ENCODE measurements at regions not wholly inside any gene's neighbourhood (a gene's known extent, or its start where the extent isn't known, plus 50 kb on each side); places are given as distances from the start of the nearest gene placed in this dataset.

DNA sequence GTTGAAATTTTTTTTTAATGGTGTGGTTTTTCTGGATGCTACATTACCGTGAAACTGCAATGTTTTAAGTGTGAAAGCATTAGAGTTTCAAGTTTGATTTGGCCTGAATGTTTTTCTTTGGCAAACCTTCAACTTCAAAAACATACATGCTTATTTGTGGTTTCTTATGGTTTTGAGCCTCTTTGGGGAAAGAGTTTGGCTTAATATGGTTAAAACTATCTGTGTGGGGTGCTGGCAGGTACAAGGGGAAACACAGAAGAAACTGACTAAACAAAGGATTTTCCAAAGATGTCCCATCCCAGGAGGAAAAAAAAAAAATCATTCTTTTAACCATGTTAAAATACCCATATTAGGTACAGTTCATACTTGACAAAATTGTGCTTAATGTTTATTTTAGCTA, 121.1 kb downstream of the HGF start:
- DNase-seq: no peak

- DNase-seq: no peak
Observed at GRCh38 chr7:81645435-81645834, 124.4 kb downstream of the HGF start.

- DNase-seq: no peak
Observed at GRCh38 chr7:81641873-81642272, 128.0 kb downstream of the HGF start.

- no peak for DNase-seq
Observed at GRCh38 chr7:81638198-81638597, 131.6 kb downstream of the HGF start.

- no peak for DNase-seq
Observed at GRCh38 chr7:81637534-81637933, 132.3 kb downstream of the HGF start.

GRCh38 chr7:81632418-81632817, 137.4 kb downstream of the HGF start:
- DNase-seq: no peak

DNA sequence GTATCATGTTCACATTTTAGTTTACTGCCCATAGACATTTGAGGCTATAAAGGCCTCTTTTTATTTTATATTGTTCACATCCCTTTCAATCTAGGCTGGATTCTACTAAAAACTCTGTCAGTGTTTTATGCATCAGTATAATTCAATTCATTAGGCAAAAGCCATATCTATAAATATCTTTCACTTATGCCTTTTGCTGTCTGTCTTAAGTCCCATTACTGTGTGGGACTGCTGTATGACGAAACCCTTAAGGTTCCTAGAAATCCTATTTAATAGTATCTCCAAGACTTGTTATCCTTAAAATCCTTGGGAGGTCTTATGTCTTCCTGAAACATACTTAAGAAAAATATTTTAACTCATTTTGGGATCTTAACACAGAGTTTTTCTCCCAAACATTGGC, 139.2 kb downstream of the HGF start:
- no peak for DNase-seq

DNA sequence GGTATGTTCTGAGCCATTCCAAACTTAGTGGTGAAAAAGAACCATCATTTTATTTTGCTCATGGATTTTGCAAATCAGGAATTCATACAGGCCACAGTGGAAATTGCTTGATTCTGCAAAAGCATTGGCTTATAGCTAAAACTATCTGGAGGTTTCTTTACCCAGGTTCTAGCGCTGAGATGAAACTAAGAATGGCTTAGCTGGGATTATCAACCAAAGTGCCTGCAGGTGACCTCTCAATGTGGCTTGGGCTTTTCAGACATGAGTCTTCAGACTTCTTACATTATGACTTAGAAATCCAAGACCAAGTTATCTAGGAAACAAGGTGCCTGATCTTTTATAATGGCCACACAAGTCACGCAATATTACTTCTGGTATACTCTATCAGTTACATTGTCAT, 140.1 kb downstream of the HGF start:
- DNase-seq: no peak

DNA sequence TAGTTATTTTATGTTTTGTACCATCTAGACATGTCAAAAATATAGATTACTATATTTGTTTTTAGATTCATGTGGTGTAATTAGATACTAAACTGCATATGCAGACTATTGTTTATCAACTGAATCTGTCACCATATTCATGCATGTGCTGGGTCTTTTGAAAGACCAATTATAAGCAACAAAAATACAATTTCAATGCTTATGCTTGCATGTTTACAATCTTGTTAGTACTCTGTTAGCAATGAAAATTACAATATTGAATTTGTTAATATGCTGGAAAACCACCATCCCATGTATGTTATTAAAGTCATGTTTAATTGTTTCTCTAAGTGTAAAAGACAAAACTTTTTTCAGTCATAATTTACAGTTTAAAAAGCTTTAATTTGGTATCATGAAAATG, 140.9 kb downstream of the HGF start:
- no peak for DNase-seq

DNA sequence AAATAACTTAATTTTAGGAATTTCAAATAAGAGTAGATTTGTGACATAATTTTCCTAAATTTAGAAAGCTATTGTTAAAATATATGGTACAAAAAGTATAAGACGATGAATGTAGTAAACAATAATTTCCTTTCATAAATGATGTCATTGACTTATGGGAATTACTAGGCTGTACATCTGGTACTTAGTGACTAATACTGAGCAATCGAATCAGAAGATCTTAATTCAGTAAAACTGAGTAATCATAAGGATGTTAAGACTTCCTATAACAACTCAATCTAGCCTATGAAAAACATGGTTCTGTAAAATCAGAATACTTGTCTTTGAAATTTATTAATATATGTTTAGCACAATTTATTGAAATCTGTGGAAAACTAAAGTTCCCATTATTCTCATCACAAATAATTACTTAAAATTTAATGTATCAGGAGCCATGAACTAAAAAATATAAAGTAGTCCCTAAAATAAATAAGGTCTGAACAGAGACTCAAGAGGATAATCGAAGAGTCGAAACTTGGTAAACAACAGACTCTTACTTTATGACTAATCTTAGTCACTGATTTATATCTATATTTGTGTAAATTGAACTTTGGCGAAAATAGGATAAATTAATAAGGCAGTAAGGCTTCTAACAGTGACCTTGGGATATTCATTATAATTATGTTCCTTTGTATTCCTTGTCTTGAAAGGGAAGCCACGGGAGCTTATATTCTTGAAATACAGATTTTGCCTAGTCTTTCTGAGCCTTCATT, 142.1 kb downstream of the HGF start:
- DNase-seq: no peak

GRCh38 chr7:81626008-81626407, 143.8 kb downstream of the HGF start:
- DNase-seq: no peak

DNA sequence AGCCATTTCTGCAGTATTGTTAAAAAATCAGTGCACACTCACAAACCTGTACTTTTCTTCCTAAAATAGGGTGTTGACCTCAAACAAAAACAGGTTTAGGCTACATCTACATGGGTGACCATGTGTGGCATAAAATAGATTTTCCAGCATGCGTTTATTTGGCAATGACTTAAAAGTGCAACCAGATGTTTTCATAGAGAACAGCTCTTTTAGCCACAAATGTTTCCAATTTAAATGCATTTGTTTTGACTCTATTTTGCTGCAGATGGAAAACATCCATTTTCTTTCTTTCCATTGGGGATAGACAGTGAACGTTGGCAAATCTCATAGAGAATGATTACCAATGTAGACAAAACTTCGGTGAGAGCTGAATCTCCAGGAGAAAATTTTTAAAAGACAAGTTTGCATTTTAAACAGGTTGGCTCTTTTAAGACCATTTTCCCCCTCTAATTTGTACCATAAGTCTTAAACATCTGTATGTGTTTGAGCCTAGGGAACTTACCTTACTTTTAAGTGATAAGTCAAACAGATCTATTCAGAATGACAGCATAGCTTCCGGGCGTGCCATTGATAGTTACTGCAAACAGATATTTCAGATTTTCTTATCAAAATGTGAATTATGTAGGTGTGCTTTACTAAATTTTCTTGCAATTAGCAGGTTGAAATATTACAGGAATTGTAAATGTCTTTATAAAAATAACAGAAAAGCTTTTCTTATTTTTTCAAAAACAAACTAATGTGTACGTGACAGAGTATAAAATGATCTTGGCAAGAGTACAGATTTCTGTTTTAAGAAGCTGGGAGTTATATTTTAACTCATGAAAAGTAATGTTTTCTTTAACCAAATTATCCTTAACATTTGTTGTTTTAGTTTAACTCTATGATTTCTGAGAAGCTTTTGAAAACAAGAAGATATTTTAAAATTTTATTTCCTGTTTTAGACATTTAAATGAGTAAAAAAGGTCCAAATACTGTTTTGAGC, 144.9 kb downstream of the HGF start:
- DNase-seq: no peak

- DNase-seq: no peak
Observed at GRCh38 chr7:81624021-81624592, 145.7 kb downstream of the HGF start.

- DNase-seq: no peak
Observed at GRCh38 chr7:81623251-81623855, 146.5 kb downstream of the HGF start.

- DNase-seq: no peak
Observed at GRCh38 chr7:81621893-81622292, 148.0 kb downstream of the HGF start.

GRCh38 chr7:81618396-81619014, 151.3 kb downstream of the HGF start:
- no peak for DNase-seq

DNA sequence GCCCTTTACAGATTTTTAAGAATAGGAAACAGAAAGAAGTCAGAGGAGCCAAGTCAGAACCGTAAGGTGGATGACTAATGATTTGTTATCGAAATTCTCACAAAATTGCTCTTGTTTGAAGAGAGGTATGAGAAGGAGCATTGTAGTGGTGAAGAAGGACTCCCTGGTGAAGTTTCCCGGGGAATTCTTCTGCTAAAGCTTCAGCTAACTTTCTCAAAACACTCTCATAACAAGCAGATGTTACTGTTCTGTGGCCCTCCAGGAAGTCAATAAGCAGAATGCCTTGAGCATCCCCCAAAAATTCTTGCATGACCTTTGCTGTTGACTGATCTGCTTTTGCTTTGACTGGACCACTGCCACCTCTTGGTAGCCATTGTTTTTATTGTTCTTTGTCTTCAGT, 152.9 kb downstream of the HGF start:
- no peak for DNase-seq

DNA sequence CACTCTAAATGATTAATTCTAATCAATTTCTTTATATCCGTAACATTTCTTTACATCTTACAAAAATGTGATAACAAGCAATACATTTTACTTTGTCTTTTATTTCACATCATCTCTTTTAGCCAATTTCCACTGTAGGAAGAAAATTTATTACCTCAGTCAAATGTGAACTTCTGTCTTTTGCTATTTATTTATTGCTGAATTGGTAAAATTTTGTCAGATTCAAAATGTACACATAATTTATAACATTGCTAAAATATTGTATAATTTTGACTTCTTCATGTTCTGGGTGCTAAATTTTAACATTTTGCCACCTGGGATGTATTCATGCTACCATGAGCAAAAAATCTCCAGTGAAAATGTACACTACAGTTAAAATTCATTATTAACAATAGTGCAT, 158.0 kb downstream of the HGF start:
- DNase-seq: no peak

- no peak for DNase-seq
Observed at GRCh38 chr7:81611040-81611439, 158.8 kb downstream of the HGF start.

DNA sequence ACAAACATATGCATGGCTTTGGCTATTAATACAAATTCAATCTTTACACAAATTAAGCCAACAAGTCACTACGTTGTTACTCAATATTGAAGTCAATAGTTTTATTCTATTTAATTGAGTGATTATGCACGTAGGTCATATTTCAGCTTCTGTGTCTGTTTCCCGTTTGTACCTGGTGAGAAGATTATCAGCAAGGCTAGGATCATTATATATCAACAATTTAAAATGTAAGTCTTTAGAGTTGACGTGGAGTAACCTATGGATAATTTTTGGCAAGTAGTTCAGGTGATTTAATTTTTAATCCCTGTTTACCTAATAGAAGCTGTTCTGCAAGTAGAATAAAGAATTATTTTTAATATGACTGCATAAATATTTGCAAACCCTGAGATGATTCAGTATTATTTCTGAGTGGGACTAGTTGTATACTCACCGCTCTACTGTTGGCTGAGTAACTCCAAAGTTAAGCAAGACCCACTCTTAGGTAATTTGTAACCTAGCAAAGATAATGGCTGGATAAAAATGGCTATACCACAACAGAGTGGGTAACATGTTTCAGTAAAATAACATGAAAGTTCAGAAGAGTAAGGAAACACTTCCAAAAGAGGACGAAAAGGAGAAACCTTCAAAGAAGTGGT, 161.0 kb downstream of the HGF start:
- DNase-seq: no peak

DNA sequence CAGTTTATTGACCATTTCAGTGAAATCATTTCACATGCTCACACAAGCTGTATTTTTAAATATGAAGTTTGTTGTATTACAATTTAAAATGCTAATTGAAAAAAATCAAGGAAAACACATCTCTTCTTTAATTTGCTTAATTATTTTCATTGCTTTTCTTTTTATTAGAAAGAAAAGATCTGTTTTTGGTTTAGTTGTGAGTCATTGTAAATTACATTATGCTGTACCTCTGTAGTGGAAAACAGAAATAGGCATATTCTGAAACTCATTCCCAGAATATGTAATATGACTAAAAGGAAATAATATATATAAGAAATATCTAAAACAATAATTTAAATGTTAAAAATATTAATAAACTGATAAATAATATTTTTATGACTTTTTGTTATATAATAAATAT, 161.9 kb downstream of the HGF start:
- DNase-seq: no peak

Data from right hindlimb (tissue), 1 donor.